HG03342 (cell line): ENCODE measurements at regions not wholly inside any gene's neighbourhood (a gene's known extent, or its start where the extent isn't known, plus 50 kb on each side); places are given as distances from the start of the nearest gene placed in this dataset.
"Not testable (repeated sequence)": the region's sequence is repeated elsewhere in the genome, so short reads cannot be mapped to it uniquely, and the experiment has no call there.

Experiments used
- ATAC-seq: cut with Tn5 transposase; IDR thresholded peaks from one replicate; pipeline ENCODE4 v1.9.1; 2021; ENCODE audit warnings: mild to moderate bottlenecking, moderate library complexity; ENCODE audit not compliant: unreplicated experiment

DNA sequence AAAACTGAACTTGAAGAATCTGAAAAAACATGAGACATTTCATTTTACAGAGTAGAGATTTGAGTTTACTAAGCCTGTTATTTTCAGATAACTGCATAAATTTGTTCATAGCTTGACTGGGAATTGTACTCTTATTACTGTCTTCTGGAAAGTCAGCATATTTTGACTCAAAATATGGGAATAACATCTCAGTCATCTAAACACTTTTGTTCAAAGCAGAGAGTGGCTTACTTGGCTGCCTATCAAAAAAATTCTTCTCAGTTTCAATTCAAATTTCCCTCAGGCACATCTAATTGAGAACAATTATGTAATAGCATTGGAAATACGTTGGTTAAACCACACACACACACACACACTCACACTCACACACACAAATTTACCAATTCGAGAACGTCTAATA is 384.6 kb downstream of the ARL4A start:
- no peak for ATAC-seq

DNA sequence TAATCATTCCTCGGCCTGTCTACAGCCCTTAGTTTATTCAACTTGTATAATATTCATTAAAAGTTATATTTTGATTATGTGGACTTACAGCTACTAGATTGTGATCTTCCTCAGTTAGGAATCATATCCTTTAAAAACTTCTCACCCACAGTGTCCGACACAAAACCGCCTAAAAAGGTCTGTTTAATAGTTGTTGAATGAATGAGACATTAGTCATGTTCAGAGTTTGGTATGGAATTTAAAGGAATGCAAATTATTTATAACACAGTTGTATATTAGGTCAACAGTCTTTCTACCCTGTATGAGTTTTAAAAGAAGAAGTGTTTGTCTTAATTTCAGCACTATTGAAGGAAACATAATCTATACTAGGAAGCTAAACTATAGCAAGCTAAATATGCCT is 390.0 kb downstream of the ARL4A start:
- ATAC-seq: no peak

DNA sequence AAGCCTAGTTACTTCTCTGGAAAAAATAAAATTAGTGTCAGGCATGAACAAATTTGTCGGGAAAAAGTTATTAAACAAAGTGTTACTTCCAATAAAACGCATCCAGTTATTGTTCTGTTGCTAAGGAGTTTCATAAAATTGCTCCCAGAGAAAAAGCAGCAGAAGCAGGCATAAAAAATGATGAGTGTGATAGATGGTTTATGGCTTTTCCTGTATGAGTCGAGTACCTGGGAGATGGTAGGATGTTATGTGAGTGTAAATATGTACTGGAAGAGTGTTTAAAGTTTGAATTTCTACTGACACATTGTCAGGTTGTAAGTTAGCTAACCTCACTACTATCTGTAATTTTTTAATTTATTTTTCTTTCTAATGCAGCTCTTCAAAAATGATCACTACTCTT is 390.7 kb downstream of the ARL4A start:
- ATAC-seq: no peak

DNA sequence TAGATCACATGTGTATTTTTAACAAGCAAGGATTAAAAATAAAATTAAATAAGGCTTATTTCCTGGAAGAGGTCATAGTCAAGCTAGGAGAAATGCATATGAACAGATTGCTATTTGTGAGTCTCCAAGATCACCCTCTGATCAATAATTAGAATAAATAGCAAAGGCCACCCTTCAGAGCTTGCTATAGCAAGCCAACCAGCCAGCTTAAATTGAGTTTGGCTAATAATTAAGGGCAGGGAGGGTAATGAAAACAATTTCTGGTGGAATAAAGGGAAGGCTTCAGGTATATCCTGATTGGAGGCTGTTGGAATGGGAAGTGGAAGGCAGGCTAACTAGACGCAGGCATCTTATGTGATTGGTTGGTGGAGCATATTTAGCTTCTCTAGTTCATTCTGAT is 403.5 kb downstream of the ARL4A start:
- no peak for ATAC-seq

DNA sequence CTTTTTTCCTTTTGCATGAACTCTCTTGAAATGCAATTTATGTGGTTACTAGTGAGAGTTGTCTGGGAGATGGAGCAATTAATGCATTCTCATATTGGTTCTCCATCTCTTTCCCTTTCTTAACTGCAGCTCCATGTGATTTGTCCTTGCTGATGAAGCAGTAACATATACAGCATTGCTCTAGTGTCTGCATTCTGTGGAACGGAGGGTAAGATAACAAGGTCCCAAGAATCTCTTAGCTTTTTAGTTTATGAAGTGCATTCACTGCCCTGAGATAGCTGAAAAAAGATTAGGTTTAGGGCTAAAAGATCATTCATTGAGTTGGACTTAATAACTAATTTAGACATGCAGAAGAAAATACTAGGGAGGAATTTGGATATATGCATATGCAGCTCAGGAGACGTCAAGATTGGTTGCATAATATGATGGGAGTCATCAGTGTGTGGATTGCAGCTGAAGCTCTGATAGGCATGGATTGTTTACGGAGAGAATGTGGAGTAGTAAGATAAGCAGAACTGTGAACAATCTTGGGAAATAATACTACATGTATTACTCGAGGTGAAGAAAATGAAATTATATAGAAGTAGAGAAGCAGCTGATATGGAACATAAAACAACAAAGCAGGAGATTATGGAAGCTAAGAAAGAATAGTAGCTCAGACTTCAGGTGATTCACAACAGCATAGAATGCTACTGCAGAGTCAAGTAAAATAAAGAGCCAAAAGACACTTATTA is 404.7 kb downstream of the ARL4A start:
- ATAC-seq: no peak

DNA sequence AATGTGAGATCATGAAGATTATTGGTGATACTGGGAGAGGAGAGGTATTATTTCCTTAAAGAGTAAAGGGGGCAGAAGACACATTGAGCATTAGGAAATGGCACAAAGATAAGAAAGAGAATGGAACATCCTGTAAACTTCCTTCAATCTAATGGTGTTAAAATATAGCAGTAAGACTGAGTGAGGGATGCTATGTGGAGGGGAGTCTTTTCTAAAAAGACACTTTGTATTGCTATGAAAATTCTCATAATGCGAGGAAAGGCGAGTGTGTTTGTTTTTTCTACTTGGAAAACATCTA is 405.2 kb downstream of the ARL4A start:
- no peak for ATAC-seq

DNA sequence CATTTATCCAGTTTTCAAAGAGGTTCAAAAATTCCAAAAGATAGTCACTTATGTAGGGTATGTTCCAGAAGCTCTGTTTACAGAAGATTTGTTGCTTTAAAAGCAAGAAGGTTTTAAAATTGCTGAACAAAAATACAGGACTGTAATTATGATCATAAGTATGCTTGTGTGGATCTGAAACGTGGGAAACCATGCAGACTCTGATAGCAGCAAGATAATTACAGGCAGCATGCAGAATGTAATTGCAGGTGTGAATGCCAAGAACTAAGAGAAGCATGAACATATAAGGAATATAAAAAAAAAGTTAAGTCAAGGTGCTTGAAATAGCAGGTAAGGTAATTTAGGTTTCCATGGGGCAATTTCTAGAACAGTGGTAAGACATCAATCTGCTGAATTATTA is 405.7 kb downstream of the ARL4A start:
- ATAC-seq: no peak

DNA sequence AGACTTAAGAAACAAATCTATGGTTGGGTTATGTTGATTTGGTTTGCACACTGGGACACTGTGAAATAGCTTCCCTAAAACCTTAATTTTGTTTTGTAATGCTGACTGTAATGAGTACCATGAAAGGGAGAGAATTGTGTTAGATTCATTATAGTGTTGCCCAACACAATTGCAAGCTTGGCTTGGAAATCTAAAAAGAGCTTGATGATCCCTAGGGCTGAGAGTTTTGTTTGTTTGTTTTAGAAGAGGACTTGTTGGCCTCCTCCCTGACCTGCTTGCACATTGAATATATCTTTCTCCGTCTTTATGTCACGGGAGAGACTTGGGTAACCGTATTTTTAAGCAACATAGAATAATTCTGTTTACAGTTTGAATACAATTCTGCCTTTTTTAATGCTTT is 410.1 kb downstream of the ARL4A start:
- ATAC-seq: no peak

DNA sequence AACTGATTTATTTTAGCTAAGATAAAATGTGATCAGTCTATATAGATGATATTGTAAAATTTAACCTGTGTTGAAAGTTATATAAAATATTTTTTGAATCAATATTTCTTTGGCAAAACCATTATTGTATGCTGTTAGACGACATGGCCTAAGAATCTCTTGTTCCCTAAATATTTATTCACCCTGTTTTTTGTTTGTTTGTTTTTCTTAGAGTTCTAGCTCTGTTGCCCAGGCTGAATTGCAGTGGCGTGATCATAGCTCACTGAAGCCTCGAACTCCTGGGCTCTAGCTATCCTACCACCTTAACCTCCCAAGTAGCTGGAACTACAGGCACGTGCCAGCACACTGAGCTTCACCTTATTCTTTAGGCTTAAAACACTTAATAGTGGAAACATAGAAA is 410.7 kb downstream of the ARL4A start:
- ATAC-seq: no peak

DNA sequence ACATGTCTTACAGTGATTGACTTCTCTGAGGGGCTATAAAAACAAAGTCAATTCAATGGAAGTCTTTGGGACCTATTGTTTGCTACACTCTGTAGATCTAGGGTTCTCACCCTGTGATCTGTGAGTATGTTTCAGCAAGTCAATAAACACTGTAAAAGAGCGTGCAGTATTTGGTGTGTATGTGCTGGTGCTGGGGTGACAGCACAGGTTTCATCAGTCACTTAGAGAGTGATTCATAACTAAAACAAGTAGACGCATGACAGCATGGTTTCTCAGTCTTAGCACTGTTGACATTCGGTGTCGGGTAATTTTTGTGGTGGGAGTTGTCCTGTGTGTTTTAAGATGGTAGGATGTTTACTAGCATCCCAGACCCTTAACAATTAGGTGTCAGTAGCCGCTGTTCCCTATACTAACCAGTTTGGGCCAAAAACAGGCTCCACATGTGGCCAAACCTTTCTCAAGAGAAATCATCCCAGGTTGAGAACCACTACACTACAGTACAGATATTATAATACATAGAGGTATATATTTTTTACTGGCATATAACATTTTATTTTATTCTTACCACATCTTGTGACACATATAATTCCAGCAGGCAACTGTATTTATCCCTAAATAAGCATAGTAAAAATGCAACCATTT is 411.8 kb downstream of the ARL4A start:
- no peak for ATAC-seq

DNA sequence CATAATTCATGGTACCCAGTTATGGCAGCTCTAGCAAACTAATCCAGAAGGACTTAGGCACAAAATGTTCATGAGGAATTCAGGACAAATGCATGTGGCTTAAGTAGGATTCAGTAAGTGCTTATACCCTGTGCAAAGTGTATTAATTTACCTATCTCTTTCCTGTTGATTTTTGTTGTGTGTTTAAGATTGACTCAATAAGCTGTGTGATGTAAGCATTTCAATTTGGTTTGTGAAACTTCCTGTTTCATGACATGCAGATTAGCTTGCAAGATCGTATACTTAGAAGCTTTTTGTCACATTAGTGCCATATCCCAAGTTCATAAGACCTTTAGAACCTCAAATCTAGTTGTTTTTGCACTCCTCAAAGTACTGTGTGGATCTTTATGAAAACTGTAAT is 416.7 kb downstream of the ARL4A start:
- ATAC-seq: no peak

DNA sequence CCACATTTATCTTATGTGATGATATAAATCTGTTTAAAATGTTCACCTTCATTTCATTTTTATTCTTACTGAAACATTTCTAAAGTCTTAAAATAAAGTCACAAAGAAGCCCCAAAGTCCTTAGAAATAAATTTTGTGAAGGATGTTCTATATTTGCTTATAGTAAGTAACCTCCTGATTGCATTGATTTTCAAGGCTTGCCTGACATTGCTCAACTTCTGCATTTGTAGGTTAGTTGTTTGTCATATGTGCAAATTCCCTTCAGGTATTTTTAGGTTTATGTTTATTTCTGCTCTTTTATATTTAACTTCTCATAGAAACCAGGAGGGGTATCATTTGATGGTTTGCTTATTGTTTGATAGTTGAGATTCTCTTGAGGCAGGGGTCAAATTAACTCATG is 417.8 kb downstream of the ARL4A start:
- no peak for ATAC-seq

DNA sequence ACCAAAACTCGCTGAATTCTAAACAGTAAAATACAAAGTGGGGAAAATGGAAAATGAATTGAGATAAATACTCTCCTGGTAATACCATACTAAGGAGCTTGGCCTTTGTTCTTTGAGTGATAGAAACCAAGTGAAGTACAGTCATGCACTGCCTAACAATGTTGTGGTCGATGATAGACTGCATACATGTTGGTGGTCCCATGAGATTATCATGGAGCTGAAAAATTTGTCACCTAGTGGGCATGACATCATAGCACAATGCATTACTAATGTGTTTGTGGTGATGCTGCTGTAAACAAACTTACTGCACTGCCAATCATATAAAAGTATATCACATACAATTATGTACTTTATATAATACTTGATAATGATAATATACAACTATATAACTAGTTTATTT is 419.1 kb downstream of the ARL4A start:
- ATAC-seq: no peak

DNA sequence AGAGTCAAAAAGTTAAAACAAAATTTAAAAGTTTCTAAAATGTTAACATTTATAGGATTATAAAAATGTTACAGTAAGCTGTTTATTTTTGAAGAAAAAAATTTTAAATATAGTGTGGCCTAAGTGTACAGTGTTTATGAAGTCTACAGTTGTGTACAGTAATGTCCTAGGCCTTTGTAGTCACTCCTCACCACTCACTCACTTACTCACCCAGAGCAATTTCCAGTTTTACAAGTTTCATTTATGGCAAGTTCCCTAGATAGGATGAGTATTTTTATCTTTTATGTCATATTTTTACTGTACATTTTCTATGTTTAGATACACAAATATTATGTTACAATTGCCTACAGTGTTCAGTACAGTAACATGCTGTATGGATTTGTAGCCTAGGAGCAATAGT is 419.9 kb downstream of the ARL4A start:
- ATAC-seq: no peak

DNA sequence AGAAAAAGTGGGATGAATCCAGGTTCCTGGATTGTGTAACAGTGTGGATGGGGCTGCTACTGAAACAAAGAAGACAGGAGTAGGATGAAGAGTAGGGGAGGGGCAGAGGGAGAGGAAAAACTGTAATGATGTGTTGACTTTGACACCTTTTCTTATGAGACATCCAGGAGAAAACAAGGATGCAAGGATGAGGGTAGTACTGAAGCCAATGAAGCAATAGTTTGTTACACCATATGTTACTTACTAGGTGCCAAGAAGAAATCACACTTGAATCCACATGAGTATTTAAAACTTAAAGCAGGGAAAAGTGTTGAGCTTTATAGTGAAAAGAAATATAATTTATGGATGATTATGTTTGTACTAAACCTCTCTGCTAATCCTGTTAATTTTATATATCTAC is 420.6 kb downstream of the ARL4A start:
- no peak for ATAC-seq

DNA sequence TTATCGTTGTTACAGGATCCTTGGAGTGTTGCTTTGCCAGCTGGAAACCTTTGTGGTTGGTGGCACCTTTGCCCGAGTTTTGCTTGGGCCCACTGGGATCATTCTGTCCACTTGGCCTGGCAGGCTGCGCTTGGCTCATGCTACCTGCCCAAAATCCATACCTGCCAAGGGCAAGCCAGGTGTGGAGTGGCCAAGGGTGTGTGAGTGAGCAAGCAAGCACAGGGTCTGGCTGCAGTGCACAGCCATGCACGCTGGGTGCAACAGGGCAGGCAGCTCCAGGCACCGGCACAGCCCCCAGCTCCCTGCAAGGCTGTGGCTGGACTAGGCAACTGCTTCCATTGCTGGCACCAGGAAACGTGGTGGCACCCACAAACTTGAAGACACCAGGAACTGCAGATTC is 421.8 kb downstream of the ARL4A start:
- ATAC-seq: no peak

DNA sequence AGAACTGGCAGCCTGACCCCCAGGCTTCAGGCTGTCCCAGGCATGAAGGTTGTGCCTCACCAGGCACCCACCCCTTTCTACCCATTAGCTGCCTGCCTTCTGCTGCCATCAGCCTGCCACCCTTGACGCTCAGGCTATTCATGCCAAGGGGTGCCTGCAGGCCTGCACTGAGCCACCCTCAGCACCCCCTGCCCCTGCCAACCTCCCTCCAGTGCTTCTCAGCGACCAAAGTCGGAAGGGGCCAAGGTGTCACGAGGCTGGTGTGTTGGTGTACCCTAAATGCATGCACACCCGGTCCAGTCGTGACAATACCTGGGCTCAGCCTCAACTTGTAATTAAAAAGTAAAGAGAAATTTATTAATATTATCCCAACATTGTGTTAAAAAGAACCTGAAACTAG is 422.7 kb downstream of the ARL4A start:
- ATAC-seq: no peak

DNA sequence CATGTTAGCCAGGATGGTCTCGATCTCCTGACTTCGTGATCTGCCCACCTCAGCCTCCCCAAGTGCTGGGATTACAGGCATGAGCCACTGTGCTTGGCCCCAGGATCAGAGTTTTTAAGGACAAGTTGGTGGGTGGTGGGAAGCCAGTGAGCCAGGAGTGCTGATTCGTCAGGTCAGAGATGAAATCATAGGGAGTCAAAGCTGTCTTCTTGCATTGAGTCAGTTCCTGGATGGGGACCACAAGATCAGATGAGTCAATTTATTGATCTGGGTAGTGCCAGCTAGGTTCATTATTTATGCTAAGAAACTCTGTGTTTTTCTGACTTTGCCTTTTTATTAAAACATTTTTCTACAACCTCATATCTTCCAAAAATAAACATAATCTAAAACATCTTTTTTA is 423.8 kb downstream of the ARL4A start:
- ATAC-seq: no peak

DNA sequence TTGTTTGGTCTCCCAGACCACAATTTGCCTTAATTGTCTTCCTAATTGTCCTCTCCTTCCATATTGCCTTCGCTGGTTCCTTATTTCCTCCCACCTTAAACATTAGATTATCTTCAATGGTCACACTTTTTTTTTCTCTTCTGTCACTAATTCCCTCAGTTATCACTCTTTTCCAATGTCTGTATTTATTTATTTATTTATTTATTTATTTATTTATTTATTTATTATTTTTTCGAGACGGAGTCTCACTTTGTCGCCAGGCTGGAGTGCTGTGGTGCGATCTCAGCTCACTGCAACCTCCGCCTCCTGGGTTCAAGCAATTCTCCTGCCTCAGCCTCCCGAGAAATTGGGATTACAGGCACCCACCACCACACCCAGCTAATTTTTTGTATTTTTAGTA is 426.8 kb downstream of the ARL4A start:
- not testable (repeated sequence) for ATAC-seq

DNA sequence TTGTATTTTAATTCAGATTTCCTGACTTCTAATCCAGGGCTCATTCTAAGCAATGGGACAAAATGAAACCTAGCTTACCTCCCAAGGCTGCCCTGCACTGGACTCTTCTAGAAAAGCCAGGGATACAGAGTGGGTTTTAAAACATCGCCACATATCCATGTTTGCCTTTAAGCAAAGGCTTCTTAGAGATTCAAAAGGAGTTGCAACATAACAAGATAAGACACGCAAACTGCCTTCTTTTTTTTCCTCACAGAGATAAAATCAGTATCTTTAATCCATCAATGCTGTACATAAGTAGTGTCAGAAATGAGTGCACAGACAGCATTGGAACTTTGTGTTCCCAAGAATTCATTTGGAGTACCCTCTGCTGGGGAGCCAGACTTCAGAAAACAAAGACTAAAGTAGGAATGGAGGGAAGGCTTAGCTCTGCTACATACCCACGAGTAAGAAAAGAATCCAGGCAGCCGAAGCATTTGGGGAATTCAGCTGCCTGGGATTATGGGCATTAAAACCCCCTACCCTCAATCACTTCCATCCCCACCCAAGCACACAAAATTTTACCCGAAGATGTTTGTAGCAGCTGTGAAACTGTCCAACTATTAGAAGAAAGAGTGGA is 427.8 kb downstream of the ARL4A start:
- no peak for ATAC-seq

DNA sequence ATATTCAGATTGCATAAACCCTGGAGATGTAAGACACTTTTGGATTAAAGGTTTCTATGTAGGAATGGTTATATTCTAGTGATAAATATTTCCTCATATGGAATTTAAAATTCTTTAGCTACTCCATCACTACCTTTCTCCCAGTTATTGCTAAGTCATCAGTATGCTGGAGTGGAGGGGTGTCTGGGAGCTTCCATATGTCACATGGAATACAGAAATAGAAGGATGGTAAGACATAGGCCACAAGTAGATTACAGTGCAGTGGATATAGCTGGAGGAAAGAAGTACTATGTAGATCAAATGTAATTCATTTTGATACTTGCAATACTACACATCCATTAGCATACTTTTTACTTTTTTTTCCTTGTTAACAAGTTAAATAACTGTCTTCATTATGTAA is 428.4 kb downstream of the ARL4A start:
- no peak for ATAC-seq

DNA sequence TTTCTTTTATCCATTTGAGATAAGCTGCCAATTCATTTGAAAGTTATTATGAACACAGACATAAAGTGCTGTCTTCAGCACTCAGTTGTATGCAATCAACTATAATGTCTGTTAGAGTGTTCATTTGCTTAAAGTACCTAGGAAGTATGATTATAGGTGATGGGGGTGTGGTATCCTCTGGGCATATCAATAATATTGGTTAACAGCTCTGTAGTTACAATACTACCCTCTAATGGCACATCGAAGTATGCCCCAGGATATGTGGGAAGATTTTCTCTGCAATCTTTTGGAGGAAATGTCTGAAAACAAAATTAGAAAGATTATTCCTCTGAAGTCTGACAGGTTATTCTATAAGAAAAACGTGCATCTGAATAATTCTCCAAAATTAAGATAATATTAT is 429.7 kb downstream of the ARL4A start:
- ATAC-seq: no peak

DNA sequence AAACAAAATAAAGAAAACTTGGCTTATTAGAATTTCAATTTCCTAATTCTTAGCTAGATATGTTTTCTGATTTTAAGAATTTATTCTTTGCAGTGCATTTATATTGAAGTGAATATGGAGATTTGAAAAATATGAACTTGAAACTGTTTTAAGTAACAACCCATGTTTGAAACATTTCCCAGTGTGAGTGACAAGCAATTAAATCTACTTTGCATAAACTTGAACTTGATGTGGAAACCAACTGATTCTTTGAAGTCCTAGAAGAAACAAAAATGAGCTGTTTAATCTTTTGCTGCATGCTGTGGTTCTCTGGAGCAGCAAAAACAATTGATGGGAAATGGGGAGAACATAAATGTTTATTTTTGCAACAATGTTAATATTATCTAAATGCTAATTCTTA is 430.2 kb downstream of the ARL4A start:
- no peak for ATAC-seq
